Head of caudate nucleus (tissue), 42 donors: ENCODE measurements at regions not wholly inside any gene's neighbourhood (a gene's known extent, or its start where the extent isn't known, plus 50 kb on each side); places are given as distances from the start of the nearest gene placed in this dataset.
"Not testable (repeated sequence)": the region's sequence is repeated elsewhere in the genome, so short reads cannot be mapped to it uniquely, and the experiment has no call there.

ENCODE experiments used
- DNase-seq, 42 donors: peaks; one replicate each; pipeline versions ENCODE4 v3.0.0 to v3.0.0-alpha.2; 2020 to 2021; ENCODE audit warnings: mixed read lengths in 7 of 42
- intact Hi-C: fragments of 100-400 bp; cut with DNase I; formaldehyde crosslinking; loops from one replicate; pipeline ENCODE4 v1.15.0; 2022

GRCh38 chr12:96085475-96085874 lies 50.1 kb upstream of the LTA4H start:
- no peak for DNase-seq
- intact Hi-C loops, result no loop called here

GRCh38 chr12:96086190-96086589 lies 50.8 kb upstream of the LTA4H start:
- DNase-seq, intact Hi-C loops: not testable (repeated sequence)

- no peak for DNase-seq
- intact Hi-C loops, result no loop called here
These were observed 56.4 kb upstream of the LTA4H start for GRCh38 chr12:96091833-96092232.

GRCh38 chr12:96093543-96094196 lies 58.3 kb upstream of the LTA4H start:
- DNase-seq, result no peak
- intact Hi-C loops, result no loop called here

- DNase-seq, result no peak
- intact Hi-C loops, result no loop called here
These were observed 58.8 kb upstream of the LTA4H start for GRCh38 chr12:96094201-96094600.

GRCh38 chr12:96098631-96099030 lies 63.2 kb upstream of the LTA4H start:
- intact Hi-C loops, result no loop called here

DNA sequence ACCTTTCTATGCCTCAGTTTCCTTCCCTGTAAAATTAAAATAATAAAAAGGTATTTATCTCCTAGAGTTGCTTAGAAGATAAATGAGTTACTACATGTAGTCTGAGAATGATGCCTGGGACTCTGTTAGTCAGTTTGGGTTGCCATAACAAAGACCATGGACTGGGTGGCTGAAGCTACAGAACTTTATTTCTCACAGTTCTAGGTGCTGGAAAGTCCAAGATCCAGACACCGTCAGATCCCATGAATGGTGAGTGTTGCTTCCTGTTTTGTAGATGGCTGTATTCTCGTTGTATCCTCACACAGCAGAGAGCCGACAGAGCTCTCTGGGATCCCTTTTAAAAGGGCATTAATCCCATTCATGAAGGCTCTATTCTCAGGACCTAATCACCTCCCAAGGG lies 64.0 kb upstream of the LTA4H start:
- intact Hi-C loops, result no loop called here

More at GRCh38 chr12:96098631-96099030, 63.2 kb upstream of the LTA4H start:
- no peak for DNase-seq

DNA sequence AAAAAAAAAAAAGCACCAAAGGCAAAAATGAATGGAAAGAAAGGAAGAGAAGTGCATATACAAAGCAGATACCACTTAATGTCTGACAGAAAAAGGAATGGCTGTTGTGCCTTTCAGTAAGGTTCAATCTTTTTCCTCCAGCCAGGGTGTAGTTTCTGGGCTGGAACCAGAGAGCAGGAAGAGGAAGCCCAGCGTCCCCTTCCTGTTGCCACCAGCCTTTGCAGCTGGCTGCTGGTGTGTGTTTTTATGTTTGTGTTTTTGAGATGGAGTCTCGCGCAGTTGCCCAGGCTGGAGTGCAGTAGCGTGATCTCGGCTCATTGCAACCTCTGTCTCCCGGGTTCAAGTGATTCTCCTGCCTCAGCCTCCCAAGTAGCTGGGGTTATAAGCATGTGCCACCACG lies 64.6 kb upstream of the LTA4H start:
- intact Hi-C loops, result no loop called here
- no peak for DNase-seq

More for the DNA sequence above, 64.0 kb upstream of the LTA4H start:
- DNase-seq, result no peak

DNA sequence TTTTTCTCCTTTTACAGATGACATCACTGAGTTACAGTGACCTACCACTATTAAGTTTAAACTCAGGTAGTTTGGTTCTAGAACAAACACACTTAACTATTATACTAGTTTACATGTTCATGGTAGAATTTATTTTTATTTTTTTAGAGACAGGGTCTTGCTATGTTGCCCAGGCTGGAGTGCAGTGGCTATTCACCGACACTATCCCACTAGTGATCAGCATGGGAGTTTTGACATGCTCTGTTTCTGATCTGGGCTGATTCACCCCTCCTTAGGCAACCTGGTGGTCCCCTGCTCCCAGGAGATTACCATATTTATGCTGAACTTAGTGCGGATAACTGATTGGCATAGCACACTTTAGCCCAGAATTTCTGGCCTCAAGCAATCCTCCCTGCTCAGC lies 66.4 kb upstream of the LTA4H start:
- intact Hi-C loops, result no loop called here
- no peak for DNase-seq

GRCh38 chr12:96103067-96103644 lies 67.8 kb upstream of the LTA4H start:
- no peak for DNase-seq
- intact Hi-C loops, result no loop called here

DNA sequence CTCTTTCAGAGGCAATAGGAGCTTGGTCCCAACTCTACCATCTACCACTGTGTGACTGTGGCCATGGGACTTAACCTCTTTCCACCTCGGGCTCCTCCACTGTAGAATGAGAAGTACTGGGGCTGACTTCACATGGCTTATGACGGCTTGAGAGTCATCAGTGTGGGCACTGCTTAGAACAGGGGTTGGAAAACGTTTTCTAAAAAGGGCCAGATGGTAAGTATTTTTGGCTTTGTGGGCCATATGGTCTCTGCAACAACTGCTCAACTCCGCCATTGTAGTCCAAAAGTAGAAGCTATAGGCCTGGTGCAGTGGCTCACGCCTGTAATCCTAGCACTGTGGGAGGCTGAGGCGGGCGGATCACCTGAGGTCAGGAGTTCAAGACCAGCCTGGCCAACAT lies 69.2 kb upstream of the LTA4H start:
- intact Hi-C loops, result no loop called here
- DNase-seq, result no peak

DNA sequence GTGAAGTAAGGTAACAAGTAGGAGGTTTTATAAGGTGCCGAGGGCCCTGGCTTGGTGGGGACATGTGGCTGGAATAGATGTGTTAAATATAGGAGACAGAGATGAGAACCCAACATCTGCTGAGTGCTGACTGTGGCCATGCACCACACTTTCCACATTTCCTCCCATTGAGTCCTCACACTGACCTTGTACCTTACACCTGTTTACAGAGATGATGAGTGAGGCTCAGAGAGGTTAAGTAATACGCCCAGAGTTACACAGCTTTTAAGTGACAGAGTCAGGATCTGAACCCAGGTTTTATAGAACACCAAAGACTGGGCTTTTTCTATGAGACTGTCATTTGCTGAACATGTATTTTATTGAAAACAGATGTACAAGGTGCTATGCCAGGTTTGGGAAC lies 70.8 kb upstream of the LTA4H start:
- intact Hi-C loops, result no loop called here
- DNase-seq, result no peak

DNA sequence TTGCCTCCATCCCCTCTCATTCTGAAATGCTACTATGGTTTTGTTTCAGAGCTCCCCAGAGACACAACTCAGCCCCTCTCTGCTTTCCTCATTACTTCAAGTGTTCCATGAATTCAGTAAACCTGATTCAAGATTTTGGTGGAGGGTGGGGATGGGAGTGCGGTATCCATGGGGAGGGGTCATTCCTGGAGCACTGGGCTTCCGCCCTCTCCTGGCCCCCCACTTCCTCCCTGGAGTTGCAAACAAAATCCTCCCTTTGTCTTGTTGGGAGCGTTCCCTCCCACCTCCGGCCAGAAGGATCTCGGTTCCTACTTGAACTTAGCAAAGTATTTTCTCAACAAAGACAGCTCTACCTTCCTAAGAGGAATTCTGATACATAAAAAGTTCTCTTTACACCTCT lies 71.8 kb upstream of the LTA4H start:
- intact Hi-C loops, result no loop called here
- DNase-seq, result no peak

GRCh38 chr12:96108321-96108720 lies 72.9 kb upstream of the LTA4H start:
- intact Hi-C loops, result no loop called here
- DNase-seq, result peak in 24 of 42 donors; percentile 4 to 51 (median 20)

- DNase-seq, intact Hi-C loops: not testable (repeated sequence)
These were observed 73.6 kb upstream of the LTA4H start for GRCh38 chr12:96108941-96109340.

GRCh38 chr12:96112733-96113132 lies 77.3 kb upstream of the LTA4H start:
- intact Hi-C loops, result no loop called here
- no peak for DNase-seq

- no peak for DNase-seq
- intact Hi-C loops, result no loop called here
These were observed 76.7 kb upstream of the ELK3 start for GRCh38 chr12:96117460-96117859.

DNA sequence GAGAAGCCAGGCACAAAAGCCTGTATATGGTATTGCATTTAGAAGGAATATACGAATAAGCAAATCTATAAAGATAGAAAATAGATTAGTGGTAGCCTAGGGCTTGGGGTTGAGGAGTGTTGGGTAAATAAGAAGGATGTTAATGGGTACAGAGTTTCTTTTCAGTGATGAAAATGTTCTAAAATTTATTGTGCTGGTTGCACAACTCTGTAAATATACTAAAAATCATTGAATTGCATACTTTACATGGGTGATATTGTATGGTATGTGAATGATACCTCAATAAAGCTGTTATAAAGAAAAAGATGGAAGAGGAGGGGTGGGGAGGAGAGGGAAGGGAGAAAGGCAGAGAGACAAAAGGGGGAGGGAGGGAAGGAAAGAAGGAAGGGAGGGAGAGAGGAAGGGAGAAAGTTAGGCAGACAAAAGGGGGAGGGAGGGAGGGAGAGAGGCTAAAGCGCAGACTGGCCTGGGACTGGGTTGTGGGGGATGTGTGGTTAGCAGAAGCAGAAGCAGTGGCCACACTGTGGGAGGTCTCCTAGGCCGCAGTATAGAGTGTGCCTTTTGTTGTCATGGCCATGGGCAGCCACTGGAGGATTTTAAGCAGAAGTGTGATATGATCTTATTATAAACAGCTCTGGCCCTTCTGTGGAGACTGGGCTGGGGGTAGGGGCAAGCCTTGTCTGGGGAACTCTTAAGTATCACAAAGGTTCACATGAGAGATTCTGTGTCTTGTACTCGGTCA lies 73.6 kb upstream of the ELK3 start:
- DNase-seq, result peak in 17 of 42 donors; percentile 6 to 42 (median 18)

DNA sequence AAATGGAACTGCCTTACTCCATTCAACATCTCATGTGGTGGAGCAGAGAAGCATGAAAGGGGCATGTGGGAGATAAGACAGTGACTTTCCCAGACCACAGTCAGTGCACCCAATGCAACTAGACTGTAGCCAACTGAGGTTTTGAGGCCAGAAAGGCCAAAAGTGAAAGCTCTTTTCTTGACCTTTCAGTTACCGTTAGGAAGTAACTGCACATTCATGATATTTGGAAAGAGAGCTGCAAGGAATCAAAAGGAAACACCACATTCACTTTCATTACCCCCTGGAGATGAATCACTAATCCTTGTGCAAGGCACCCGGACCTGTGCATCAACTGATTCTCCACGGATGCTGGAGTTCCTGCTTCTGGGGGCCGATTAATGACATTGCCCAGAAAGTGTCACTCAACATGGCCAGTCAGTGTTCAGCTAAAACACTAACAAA lies 72.9 kb upstream of the ELK3 start:
- intact Hi-C loops, result no loop called here
- peak in 1 of 42 donors; percentile 39 for DNase-seq

More for the DNA sequence above, 73.6 kb upstream of the ELK3 start:
- intact Hi-C loops, result no loop called here

DNA sequence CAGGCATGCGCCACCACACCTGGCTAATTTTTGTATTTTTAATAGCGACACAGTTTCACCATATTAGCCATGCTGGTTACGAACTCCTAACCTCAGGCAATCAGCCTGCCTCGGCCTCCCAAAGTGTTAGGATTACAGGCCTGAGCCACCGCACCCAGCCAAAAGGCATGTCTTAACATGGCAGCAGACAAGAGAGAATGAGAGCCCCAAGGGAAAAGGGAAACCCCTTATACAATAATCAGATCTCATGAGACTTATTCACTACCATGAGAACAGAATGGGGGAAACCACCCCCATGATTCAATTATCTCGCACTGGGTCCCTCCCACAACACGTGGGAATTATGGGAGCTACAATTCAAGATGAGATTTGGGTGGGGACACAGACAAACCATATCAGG lies 65.9 kb upstream of the ELK3 start:
- intact Hi-C loops, DNase-seq: not testable (repeated sequence)
